ENCODE measurements at regions not wholly inside any gene's neighbourhood (a gene's known extent, or its start where the extent isn't known, plus 50 kb on each side); places are given as distances from the start of the nearest gene placed in this dataset.
A peak's percentile ranks its signal among the peaks of the same experiment; 100 is the strongest.
"Not testable (repeated sequence)": the region's sequence is repeated elsewhere in the genome, so short reads cannot be mapped to it uniquely, and the experiment has no call there.

DNA sequence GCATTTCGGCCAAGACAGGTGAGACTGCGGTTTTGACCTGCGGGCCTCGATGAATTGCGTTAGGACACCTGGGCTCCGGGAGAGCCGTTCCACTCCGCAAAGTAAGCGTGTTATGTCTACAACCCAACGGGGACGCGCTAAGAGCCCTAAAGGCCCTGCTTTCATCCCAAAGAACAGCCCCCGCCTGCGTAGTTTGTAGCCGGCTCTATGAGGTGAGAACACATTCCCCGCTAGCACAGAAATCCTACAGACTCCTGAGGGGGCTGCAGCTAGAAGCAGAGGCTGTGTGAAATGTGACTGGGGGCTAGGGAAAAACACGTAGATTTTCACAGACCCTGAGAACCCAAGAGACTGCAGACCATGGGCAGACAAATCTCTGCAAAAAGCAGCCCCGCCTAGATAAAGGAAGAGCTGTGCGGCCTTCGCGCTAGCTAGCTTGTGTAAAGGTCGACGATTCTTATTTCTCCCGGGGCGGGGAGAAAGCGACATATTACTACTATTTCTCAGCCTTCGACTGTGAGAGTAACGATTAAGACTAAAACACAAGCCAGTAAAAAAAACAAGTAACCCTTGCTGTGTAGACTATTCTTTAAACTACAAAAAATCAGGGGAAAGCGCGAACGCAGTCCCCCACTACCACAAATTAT lies 242.9 kb downstream of the FAM72C start:
- H3K4me3 ChIP-seq; H2AFZ ChIP-seq; H3K36me3 ChIP-seq (ENCODE audit: low read depth); H3K79me2 ChIP-seq (ENCODE audit: insufficient read depth); H3K27ac ChIP-seq; H3K4me2 ChIP-seq (ENCODE audit: unreplicated experiment); in situ Hi-C loops (cut with MboI); H3K9me2 ChIP-seq (ENCODE audit: insufficient read depth); H3F3A ChIP-seq (ENCODE audit: insufficient read depth); DNase-seq; H4K20me1 ChIP-seq (ENCODE audit: insufficient read depth); H3K9me3 ChIP-seq (ENCODE audit: low read depth); H3K27me3 ChIP-seq (replicated peaks; ENCODE audit: insufficient read depth); H3K9ac ChIP-seq; H3K4me1 ChIP-seq (ENCODE audit: insufficient read depth): not testable (repeated sequence)
- 0% methylated on average over 3 of the region's 31 CpGs; no CpG with 5 or more reads in 1 of the 2 experiments for WGBS, 2 experiments (ENCODE audit: low coverage in 1 of 2, low lambda C conversion rate in 2 of 2, missing lambda C conversion rate in 2 of 2)

DNA sequence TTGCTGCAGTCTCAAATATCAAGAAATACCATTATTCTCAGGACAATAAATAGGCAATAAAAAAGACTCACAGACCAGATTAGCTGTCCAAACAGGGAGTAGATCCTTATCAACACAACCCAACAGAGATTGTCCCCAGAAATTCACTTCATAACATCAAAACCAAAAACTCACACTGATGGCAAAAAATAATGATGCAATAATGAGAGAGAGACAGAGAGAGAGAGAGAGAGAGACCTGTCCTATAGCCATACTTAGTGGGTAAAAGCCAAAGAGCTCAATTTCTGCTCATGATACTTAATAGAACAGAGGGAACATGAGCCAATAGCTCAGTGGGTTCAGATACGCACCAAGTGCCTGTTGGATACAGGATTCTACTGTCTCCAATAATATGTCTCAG lies 244.5 kb downstream of the FAM72C start:
- in situ Hi-C loops (cut with MboI) = no loop called here
- 0 to 13% methylated on average over 1 of the region's 1 CpG for WGBS, 2 experiments (ENCODE audit: low coverage in 1 of 2, low lambda C conversion rate in 2 of 2, missing lambda C conversion rate in 2 of 2)

DNA sequence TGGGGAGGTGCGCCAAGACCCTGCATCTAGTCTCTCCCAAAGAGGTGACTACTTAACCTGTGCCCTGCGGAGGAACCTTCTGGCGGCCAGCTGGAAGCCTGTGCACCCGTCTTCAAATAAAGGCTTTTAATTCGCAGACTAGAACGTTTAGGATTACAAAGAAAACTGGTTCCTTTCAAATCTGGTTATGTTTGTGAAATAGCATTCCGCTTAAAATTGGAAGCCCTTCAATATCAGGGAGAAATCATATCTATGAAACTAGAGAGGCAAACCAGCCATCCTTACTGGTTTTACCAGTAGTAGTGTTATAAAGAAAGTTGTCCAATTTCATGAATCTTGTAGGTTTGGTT lies 250.8 kb downstream of the FAM72C start:
- no peak overlapping the region for H3K4me3 ChIP-seq
- in situ Hi-C loops (cut with MboI) = no loop called here
- H3F3A ChIP-seq (ENCODE audit: insufficient read depth) = no peaks in the 10 kb centered on the region
- no peaks in the 10 kb centered on the region for H3K9me3 ChIP-seq (ENCODE audit: low read depth)
- H3K79me2 ChIP-seq (ENCODE audit: insufficient read depth) = no peaks in the 10 kb centered on the region
- no peak overlapping the region for H3K4me2 ChIP-seq (ENCODE audit: unreplicated experiment)
- 9 to 10% methylated on average over 5 to 7 of the region's 7 CpGs for WGBS, 2 experiments (ENCODE audit: low coverage in 1 of 2, low lambda C conversion rate in 2 of 2, missing lambda C conversion rate in 2 of 2)
- H3K4me1 ChIP-seq (ENCODE audit: insufficient read depth) = no peaks in the 10 kb centered on the region
- no peaks in the 10 kb centered on the region for H3K9me2 ChIP-seq (ENCODE audit: insufficient read depth)
- H3K27me3 ChIP-seq (replicated peaks; ENCODE audit: insufficient read depth) = no peaks in the 10 kb centered on the region
- H3K9ac ChIP-seq = no peak overlapping the region
- no peaks in the 10 kb centered on the region for H4K20me1 ChIP-seq (ENCODE audit: insufficient read depth)
- peak overlapping the region; percentile 58; the same call in 1 of the 2 replicates for H2AFZ ChIP-seq
- no peak for TF ChIP-seq EZH2 (IDR thresholded peaks at IDR 0.05; ENCODE audit: insufficient read depth, poor library complexity, severe bottlenecking)
- TF ChIP-seq EZH2phosphoT487 (IDR thresholded peaks at IDR 0.05; ENCODE audit: insufficient read depth, low read depth) = no peak
- DNase-seq = no peak
- no peaks in the 10 kb centered on the region for H3K36me3 ChIP-seq (ENCODE audit: low read depth)
- H3K27ac ChIP-seq = no peak overlapping the region

More for the DNA sequence above, 244.5 kb downstream of the FAM72C start:
- TF ChIP-seq EZH2 (IDR thresholded peaks at IDR 0.05; ENCODE audit: insufficient read depth, poor library complexity, severe bottlenecking) (no peak), EZH2phosphoT487 (IDR thresholded peaks at IDR 0.05; ENCODE audit: insufficient read depth, low read depth) (no peak)
- Histone ChIP-seq H3K4me1 (ENCODE audit: insufficient read depth) (no peaks in the 10 kb centered on the region), H3K9me2 (ENCODE audit: insufficient read depth) (no peaks in the 10 kb centered on the region), H3F3A (ENCODE audit: insufficient read depth) (no peaks in the 10 kb centered on the region), H2AFZ (no peak overlapping the region), H3K36me3 (ENCODE audit: low read depth) (no peaks in the 10 kb centered on the region), H4K20me1 (ENCODE audit: insufficient read depth) (no peaks in the 10 kb centered on the region), H3K9me3 (ENCODE audit: low read depth) (no peaks in the 10 kb centered on the region), H3K4me3 (no peak overlapping the region), H3K9ac (no peak overlapping the region), H3K79me2 (ENCODE audit: insufficient read depth) (no peaks in the 10 kb centered on the region), H3K27me3 (replicated peaks; ENCODE audit: insufficient read depth) (no peaks in the 10 kb centered on the region), H3K4me2 (ENCODE audit: unreplicated experiment) (no peak overlapping the region), H3K27ac (no peak overlapping the region)
- DNase-seq = no peak

DNA sequence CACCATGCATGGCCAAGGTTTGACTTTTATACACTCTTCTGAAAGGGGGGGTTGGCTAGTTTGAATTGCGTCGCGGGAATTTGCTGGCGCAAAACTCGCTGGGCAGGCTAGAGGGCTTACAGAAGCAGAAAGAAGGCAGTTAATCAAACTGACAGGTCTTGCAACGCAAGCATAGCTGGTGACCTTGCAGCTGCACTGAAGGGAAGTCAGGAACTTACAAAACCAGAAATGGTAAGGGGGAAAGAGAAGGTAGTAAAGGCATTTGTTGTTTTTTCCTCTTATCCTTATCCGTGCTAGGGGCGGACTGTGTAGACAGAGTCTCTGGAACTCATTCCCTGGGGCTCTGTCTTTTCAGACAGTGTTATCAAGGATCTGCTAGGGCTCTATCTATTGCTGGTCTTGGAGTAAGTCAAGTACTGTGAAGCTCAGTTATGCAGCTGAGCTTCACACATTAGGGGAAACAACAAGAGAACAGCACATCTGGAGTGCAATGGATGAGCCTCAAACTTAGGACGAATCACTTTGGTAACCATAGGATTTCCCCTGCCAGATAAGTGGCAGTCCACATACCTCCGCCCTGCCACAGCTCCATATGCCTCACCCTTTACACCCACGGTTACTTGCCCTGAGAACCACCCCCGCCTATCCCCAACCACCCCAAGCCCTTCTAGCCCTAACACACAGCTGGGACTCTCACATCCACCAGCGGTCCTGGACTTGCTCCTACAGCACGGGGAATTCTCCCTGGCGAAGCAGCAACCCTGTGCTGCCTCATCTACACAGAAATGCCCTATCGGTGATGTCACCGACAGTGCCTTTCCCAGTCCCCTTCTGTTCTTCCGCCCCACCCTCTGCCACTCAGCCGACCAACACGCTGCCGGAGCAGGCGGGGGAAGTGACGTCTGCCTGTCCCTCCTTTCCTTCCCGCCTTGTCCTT lies 251.4 kb downstream of the FAM72C start:
- in situ Hi-C loops (cut with MboI) = no loop called here
- H3K27me3 ChIP-seq (replicated peaks; ENCODE audit: insufficient read depth) = no peaks in the 10 kb centered on the region
- H3K9me3 ChIP-seq (ENCODE audit: low read depth) = no peaks in the 10 kb centered on the region
- H3K4me3 ChIP-seq = no peak overlapping the region
- no peak overlapping the region for H3K27ac ChIP-seq
- no peak for TF ChIP-seq EZH2phosphoT487 (IDR thresholded peaks at IDR 0.05; ENCODE audit: insufficient read depth, low read depth)
- TF ChIP-seq EZH2 (IDR thresholded peaks at IDR 0.05; ENCODE audit: insufficient read depth, poor library complexity, severe bottlenecking) = no peak
- peak; percentile 32 for DNase-seq
- H3K36me3 ChIP-seq (ENCODE audit: low read depth) = no peaks in the 10 kb centered on the region
- H3K4me2 ChIP-seq (ENCODE audit: unreplicated experiment) = no peak overlapping the region
- 7 to 8% methylated on average over 17 to 24 of the region's 24 CpGs for WGBS, 2 experiments (ENCODE audit: low coverage in 1 of 2, low lambda C conversion rate in 2 of 2, missing lambda C conversion rate in 2 of 2)
- peak overlapping the region; percentile 58; the same call in 1 of the 2 replicates for H2AFZ ChIP-seq
- no peaks in the 10 kb centered on the region for H4K20me1 ChIP-seq (ENCODE audit: insufficient read depth)
- no peaks in the 10 kb centered on the region for H3K9me2 ChIP-seq (ENCODE audit: insufficient read depth)
- H3K9ac ChIP-seq = no peak overlapping the region
- H3K4me1 ChIP-seq (ENCODE audit: insufficient read depth) = no peaks in the 10 kb centered on the region
- no peaks in the 10 kb centered on the region for H3K79me2 ChIP-seq (ENCODE audit: insufficient read depth)
- no peaks in the 10 kb centered on the region for H3F3A ChIP-seq (ENCODE audit: insufficient read depth)

Data from GM23248 (cell line).